Transverse colon (tissue), 4 donors: ENCODE measurements at regions not wholly inside any gene's neighbourhood (a gene's known extent, or its start where the extent isn't known, plus 50 kb on each side); places are given as distances from the start of the nearest gene placed in this dataset.

ENCODE experiments used
- DNase-seq: peaks from one replicate; pipeline ENCODE4 v3.0.0-alpha.2; 2019
- H3K27ac ChIP-seq, 4 donors: fragments of 200-600 bp; sonication (generic); 2 replicates each; pipeline ENCODE4 v1.5.1; 2016 to 2018; ENCODE audit warnings: inconsistent platforms in 4 of 4
- H3K27me3 ChIP-seq: fragments of 200-600 bp; sonication (generic); 2 replicates; pipeline ENCODE4 v1.5.1; 2017; ENCODE audit warnings: inconsistent platforms
- H3K36me3 ChIP-seq, 4 donors: fragments of 200-600 bp; sonication (generic); 2 replicates each; pipeline ENCODE4 v1.5.1; 2017 to 2019; ENCODE audit warnings: inconsistent platforms in 4 of 4
- H3K4me1 ChIP-seq, 4 donors: fragments of 200-600 bp; sonication (generic); 2 replicates each; pipeline ENCODE4 v1.5.1; 2017 to 2020; ENCODE audit warnings: inconsistent platforms in 4 of 4
- H3K4me3 ChIP-seq, 4 donors: fragments of 200-600 bp; sonication (generic); 1 replicate in 1 of 4; 2 replicates in 3 of 4; pipeline versions ENCODE4 v1.5.1 to v1.6.1; 2017 to 2019; ENCODE audit warnings: inconsistent platforms in 4 of 4
- H3K9me3 ChIP-seq, 2 donors: fragments of 200-600 bp; sonication (generic); 2 replicates each; pipeline ENCODE4 v1.5.1; 2017 to 2019; ENCODE audit warnings: inconsistent platforms in 2 of 2
- CTCF ChIP-seq, 5 experiments: fragments of 200-600 bp in 3 of 5; fragments of 450-650 bp in 2 of 5; sonication (generic) in 3 of 5; IDR thresholded peaks; 1 replicate in 2 of 5; 2 replicates in 3 of 5; pipeline ENCODE4 v1.5.1; 2016 to 2017; ENCODE audit warnings: antibody characterized with exemption in 5 of 5, inconsistent platforms in 3 of 5, mild to moderate bottlenecking in 2 of 5, moderate library complexity in 1 of 5
- EP300 ChIP-seq: sonication (generic); formaldehyde crosslinking; IDR thresholded peaks from one replicate; pipeline ENCODE4 v1.6.1; 2017; ENCODE audit warnings: antibody characterized with exemption, low read depth
- POLR2A ChIP-seq: fragments of 450-650 bp; IDR thresholded peaks from one replicate; pipeline ENCODE4 v1.6.1; 2016; ENCODE audit warnings: antibody characterized with exemption, mild to moderate bottlenecking, moderate library complexity
- POLR2AphosphoS5 ChIP-seq, 3 donors: sonication (generic); formaldehyde crosslinking; IDR thresholded peaks; one replicate each; pipeline ENCODE4 v1.6.1; 2016; ENCODE audit warnings: antibody characterized with exemption in 3 of 3
- WGBS, 2 donors: methylation state at CpG; one replicate each; pipeline ENCODE4 v1.1.5; 2018; ENCODE audit warnings: low coverage in 1 of 2; 5-methylcytosine and 5-hydroxymethylcytosine counted together
- in situ Hi-C, 4 donors: fragments of 200-750 bp; cut with MboI; loops; one replicate each; pipeline versions ENCODE4 v1.15.0 to v1.15.1; 2017; ENCODE audit warnings: low sequenced_read_pairs in 3 of 4, low pct_ligation_motif_present in 1 of 4, low pct_unique_long_range_greater_than_20kb in 1 of 4
- intact Hi-C: fragments of 100-400 bp; cut with DNase I; formaldehyde crosslinking; loops from one replicate; pipeline ENCODE4 v1.15.1; 2023; ENCODE audit warnings: low total_unique reads

- H3K27ac ChIP-seq, result no peak overlapping the region
- no peak for DNase-seq
- WGBS, 2 donors, result 75 to 92% methylated on average over 1 of the region's 1 CpG
- H3K36me3 ChIP-seq, result no peaks in the 10 kb centered on the region
- H3K27me3 ChIP-seq, result no peaks in the 10 kb centered on the region
- in situ Hi-C loops (no loop called here), intact Hi-C loops (no loop called here)
- no peak for TF ChIP-seq POLR2AphosphoS5 (IDR thresholded peaks at IDR 0.05)
- TF ChIP-seq EP300, result no peak
- no peak for TF ChIP-seq CTCF (IDR thresholded peaks at IDR 0.05)
- no peak for TF ChIP-seq POLR2A
- no peaks in the 10 kb centered on the region for H3K9me3 ChIP-seq
- H3K4me1 ChIP-seq, result no peaks in the 10 kb centered on the region
- H3K4me3 ChIP-seq, result no peak overlapping the region
Measured at GRCh38 chr3:73964818-73965217, 340.1 kb upstream of the PDZRN3 start.

- Histone ChIP-seq H3K27ac (no peak overlapping the region), H3K36me3 (no peaks in the 10 kb centered on the region), H3K4me3 (no peak overlapping the region), H3K4me1 (no peaks in the 10 kb centered on the region), H3K27me3 (no peaks in the 10 kb centered on the region), H3K9me3 (no peaks in the 10 kb centered on the region)
- in situ Hi-C loops (no loop called here), intact Hi-C loops (no loop called here)
- no peak for DNase-seq
- TF ChIP-seq EP300 (no peak), POLR2AphosphoS5 (IDR thresholded peaks at IDR 0.05) (no peak), CTCF (IDR thresholded peaks at IDR 0.05) (no peak), POLR2A (no peak)
- 42 to 45% methylated on average over 2 of the region's 2 CpGs for WGBS, 2 donors
Measured at GRCh38 chr3:73955494-73956070, 330.8 kb upstream of the PDZRN3 start.

- 80 to 81% methylated on average over 1 of the region's 1 CpG for WGBS, 2 donors
- no peak for TF ChIP-seq CTCF (IDR thresholded peaks at IDR 0.05)
- TF ChIP-seq POLR2A, result no peak
- TF ChIP-seq POLR2AphosphoS5 (IDR thresholded peaks at IDR 0.05), result no peak
- no peak for DNase-seq
- H3K9me3 ChIP-seq, result no peaks in the 10 kb centered on the region
- H3K27me3 ChIP-seq, result no peaks in the 10 kb centered on the region
- no peak overlapping the region for H3K4me3 ChIP-seq
- no peaks in the 10 kb centered on the region for H3K36me3 ChIP-seq
- intact Hi-C loops, result no loop called here
- in situ Hi-C loops, result no loop called here
- H3K27ac ChIP-seq, result no peak overlapping the region
- H3K4me1 ChIP-seq, result no peaks in the 10 kb centered on the region
Measured at GRCh38 chr3:73954506-73954905, 329.8 kb upstream of the PDZRN3 start.

- H3K36me3 ChIP-seq, result no peaks in the 10 kb centered on the region
- TF ChIP-seq CTCF (IDR thresholded peaks at IDR 0.05) (no peak), POLR2AphosphoS5 (IDR thresholded peaks at IDR 0.05) (no peak), POLR2A (no peak), EP300 (no peak)
- WGBS, 2 donors, result 50 to 68% methylated on average over 1 of the region's 1 CpG
- no peak for DNase-seq
- no peak overlapping the region for H3K4me3 ChIP-seq
- intact Hi-C loops (no loop called here), in situ Hi-C loops (no loop called here)
- no peak overlapping the region for H3K27ac ChIP-seq
- H3K4me1 ChIP-seq, result no peaks in the 10 kb centered on the region
- H3K9me3 ChIP-seq, result no peaks in the 10 kb centered on the region
- no peaks in the 10 kb centered on the region for H3K27me3 ChIP-seq
Measured at GRCh38 chr3:73952781-73953180, 328.0 kb upstream of the PDZRN3 start.
